HepG2 (cell line): ENCODE measurements at regions not wholly inside any gene's neighbourhood (a gene's known extent, or its start where the extent isn't known, plus 50 kb on each side); places are given as distances from the start of the nearest gene placed in this dataset.

Experiments used
- KIAA2018 ChIP-seq: sonication (generic); formaldehyde crosslinking; IDR thresholded peaks from 2 replicates; pipeline ENCODE4 v1.5.0; 2020; ENCODE audit warnings: mild to moderate bottlenecking, missing genetic modification reagents, borderline replicate concordance
- NR2F1 ChIP-seq, 2 experiments: fragments of 450-650 bp in 1 of 2; formaldehyde crosslinking in 1 of 2; IDR thresholded peaks; 2 replicates each; pipeline versions ENCODE4 v1.5.0 to v1.6.1; 2016 to 2020; ENCODE audit warnings: mild to moderate bottlenecking in 1 of 2, missing compliant biosample characterization in 1 of 2, missing genetic modification reagents in 1 of 2, moderate library complexity in 1 of 2
- REXO4 ChIP-seq: sonication (generic); formaldehyde crosslinking; IDR thresholded peaks from 2 replicates; pipeline ENCODE4 v1.8.0; 2022; ENCODE audit warnings: missing genetic modification reagents, mild to moderate bottlenecking, borderline replicate concordance
- TCF7 ChIP-seq: sonication (generic); IDR thresholded peaks from 2 replicates; pipeline ENCODE4 v1.6.1; 2016; ENCODE audit warnings: antibody characterized with exemption, low read depth
- TOE1 ChIP-seq: sonication (generic); formaldehyde crosslinking; IDR thresholded peaks from 2 replicates; pipeline ENCODE4 v1.4.0; 2020; ENCODE audit warnings: mild to moderate bottlenecking, missing genetic modification reagents
- ZNF431 ChIP-seq: sonication (generic); formaldehyde crosslinking; IDR thresholded peaks from 2 replicates; pipeline ENCODE4 v1.9.0; 2022; ENCODE audit warnings: missing genetic modification reagents, low read depth, mild to moderate bottlenecking, borderline replicate concordance
- ZNF570 ChIP-seq: sonication (generic); formaldehyde crosslinking; IDR thresholded peaks from 2 replicates; pipeline ENCODE4 v1.4.0; 2020; ENCODE audit warnings: mild to moderate bottlenecking, missing genetic modification reagents, borderline replicate concordance
- ZNF746 ChIP-seq: sonication (generic); formaldehyde crosslinking; IDR thresholded peaks from 2 replicates; pipeline ENCODE4 v1.8.0; 2022; ENCODE audit warnings: mild to moderate bottlenecking, missing genetic modification reagents
- ZNF780A ChIP-seq: sonication (generic); formaldehyde crosslinking; IDR thresholded peaks from 2 replicates; pipeline ENCODE4 v1.8.0; 2022; ENCODE audit warnings: mild to moderate bottlenecking, missing genetic modification reagents, moderate library complexity
- TF ChIP-seq, protein P1 (sequence below): sonication (generic); formaldehyde crosslinking; IDR thresholded peaks from 2 replicates; pipeline ENCODE4 v1.5.1; 2020; ENCODE audit warnings: mild to moderate bottlenecking, missing genetic modification reagents, moderate library complexity
- TF ChIP-seq, protein P2 (sequence below): sonication (generic); formaldehyde crosslinking; IDR thresholded peaks from 2 replicates; pipeline ENCODE4 v1.4.0; 2020; ENCODE audit warnings: mild to moderate bottlenecking, low read depth, missing genetic modification reagents
- TF ChIP-seq, protein P3 (sequence below): sonication (generic); formaldehyde crosslinking; IDR thresholded peaks from 2 replicates; pipeline ENCODE4 v1.4.0; 2020; ENCODE audit warnings: mild to moderate bottlenecking, missing genetic modification reagents

- TF ChIP-seq, protein P1, sequence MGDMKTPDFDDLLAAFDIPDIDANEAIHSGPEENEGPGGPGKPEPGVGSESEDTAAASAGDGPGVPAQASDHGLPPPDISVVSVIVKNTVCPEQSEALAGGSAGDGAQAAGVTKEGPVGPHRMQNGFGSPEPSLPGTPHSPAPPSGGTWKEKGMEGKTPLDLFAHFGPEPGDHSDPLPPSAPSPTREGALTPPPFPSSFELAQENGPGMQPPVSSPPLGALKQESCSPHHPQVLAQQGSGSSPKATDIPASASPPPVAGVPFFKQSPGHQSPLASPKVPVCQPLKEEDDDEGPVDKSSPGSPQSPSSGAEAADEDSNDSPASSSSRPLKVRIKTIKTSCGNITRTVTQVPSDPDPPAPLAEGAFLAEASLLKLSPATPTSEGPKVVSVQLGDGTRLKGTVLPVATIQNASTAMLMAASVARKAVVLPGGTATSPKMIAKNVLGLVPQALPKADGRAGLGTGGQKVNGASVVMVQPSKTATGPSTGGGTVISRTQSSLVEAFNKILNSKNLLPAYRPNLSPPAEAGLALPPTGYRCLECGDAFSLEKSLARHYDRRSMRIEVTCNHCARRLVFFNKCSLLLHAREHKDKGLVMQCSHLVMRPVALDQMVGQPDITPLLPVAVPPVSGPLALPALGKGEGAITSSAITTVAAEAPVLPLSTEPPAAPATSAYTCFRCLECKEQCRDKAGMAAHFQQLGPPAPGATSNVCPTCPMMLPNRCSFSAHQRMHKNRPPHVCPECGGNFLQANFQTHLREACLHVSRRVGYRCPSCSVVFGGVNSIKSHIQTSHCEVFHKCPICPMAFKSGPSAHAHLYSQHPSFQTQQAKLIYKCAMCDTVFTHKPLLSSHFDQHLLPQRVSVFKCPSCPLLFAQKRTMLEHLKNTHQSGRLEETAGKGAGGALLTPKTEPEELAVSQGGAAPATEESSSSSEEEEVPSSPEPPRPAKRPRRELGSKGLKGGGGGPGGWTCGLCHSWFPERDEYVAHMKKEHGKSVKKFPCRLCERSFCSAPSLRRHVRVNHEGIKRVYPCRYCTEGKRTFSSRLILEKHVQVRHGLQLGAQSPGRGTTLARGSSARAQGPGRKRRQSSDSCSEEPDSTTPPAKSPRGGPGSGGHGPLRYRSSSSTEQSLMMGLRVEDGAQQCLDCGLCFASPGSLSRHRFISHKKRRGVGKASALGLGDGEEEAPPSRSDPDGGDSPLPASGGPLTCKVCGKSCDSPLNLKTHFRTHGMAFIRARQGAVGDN = no peak
- no peak for TF ChIP-seq ZNF746 (CRISPR knock-in tag)
- peak in 1 of 2 experiments; percentile 51; a peak in 1 of 4 replicates for TF ChIP-seq NR2F1 (CRISPR knock-in tag; IDR thresholded peaks at IDR 0.05)
- no peak for TF ChIP-seq TOE1 (CRISPR knock-in tag)
- TF ChIP-seq KIAA2018 = no peak
- TF ChIP-seq ZNF431 (CRISPR knock-in tag) = no peak
- no peak for TF ChIP-seq ZNF570 (CRISPR knock-in tag)
- TF ChIP-seq, protein P2, sequence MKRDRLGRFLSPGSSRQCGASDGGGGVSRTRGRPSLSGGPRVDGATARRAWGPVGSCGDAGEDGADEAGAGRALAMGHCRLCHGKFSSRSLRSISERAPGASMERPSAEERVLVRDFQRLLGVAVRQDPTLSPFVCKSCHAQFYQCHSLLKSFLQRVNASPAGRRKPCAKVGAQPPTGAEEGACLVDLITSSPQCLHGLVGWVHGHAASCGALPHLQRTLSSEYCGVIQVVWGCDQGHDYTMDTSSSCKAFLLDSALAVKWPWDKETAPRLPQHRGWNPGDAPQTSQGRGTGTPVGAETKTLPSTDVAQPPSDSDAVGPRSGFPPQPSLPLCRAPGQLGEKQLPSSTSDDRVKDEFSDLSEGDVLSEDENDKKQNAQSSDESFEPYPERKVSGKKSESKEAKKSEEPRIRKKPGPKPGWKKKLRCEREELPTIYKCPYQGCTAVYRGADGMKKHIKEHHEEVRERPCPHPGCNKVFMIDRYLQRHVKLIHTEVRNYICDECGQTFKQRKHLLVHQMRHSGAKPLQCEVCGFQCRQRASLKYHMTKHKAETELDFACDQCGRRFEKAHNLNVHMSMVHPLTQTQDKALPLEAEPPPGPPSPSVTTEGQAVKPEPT = no peak
- TF ChIP-seq ZNF780A (CRISPR knock-in tag) = no peak
- TF ChIP-seq TCF7 = no peak
- no peak for TF ChIP-seq REXO4
- TF ChIP-seq, protein P3, sequence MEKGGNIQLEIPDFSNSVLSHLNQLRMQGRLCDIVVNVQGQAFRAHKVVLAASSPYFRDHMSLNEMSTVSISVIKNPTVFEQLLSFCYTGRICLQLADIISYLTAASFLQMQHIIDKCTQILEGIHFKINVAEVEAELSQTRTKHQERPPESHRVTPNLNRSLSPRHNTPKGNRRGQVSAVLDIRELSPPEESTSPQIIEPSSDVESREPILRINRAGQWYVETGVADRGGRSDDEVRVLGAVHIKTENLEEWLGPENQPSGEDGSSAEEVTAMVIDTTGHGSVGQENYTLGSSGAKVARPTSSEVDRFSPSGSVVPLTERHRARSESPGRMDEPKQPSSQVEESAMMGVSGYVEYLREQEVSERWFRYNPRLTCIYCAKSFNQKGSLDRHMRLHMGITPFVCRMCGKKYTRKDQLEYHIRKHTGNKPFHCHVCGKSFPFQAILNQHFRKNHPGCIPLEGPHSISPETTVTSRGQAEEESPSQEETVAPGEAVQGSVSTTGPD (CRISPR knock-in tag) = peak; percentile 93
Measured at GRCh38 chr2:61660511-61661388, 122.6 kb upstream of the XPO1 start (continued).
